ENCODE measurements at regions not wholly inside any gene's neighbourhood (a gene's known extent, or its start where the extent isn't known, plus 50 kb on each side); places are given as distances from the start of the nearest gene placed in this dataset.

- no peak for TF ChIP-seq CTCF (IDR thresholded peaks at IDR 0.05)
- DNase-seq (ENCODE audit: extremely low spot score, unreplicated experiment), result no peak
- Mint-ChIP-seq H3K27me3 (ENCODE audit: unreplicated experiment) (peaks cover 16% of the 10 kb centered on the region), H3K36me3 (ENCODE audit: unreplicated experiment) (no peaks in the 10 kb centered on the region), H3K4me3 (ENCODE audit: unreplicated experiment) (no peak overlapping the region), H3K9me3 (ENCODE audit: unreplicated experiment) (no peaks in the 10 kb centered on the region), H3K27ac (ENCODE audit: unreplicated experiment) (no peak overlapping the region), H3K4me1 (ENCODE audit: unreplicated experiment) (peaks cover 14% of the 10 kb centered on the region)
Measured at GRCh38 chr12:58169826-58170225, 228.5 kb downstream of the ATP23 start.

- Mint-ChIP-seq H3K4me3 (ENCODE audit: unreplicated experiment) (no peak overlapping the region), H3K4me1 (ENCODE audit: unreplicated experiment) (peaks cover 14% of the 10 kb centered on the region), H3K27ac (ENCODE audit: unreplicated experiment) (peak overlapping the region; percentile 16), H3K27me3 (ENCODE audit: unreplicated experiment) (peaks cover 8% of the 10 kb centered on the region), H3K9me3 (ENCODE audit: unreplicated experiment) (peaks cover 4% of the 10 kb centered on the region), H3K36me3 (ENCODE audit: unreplicated experiment) (no peaks in the 10 kb centered on the region)
- TF ChIP-seq CTCF (IDR thresholded peaks at IDR 0.05), result no peak
- DNase-seq (ENCODE audit: extremely low spot score, unreplicated experiment), result no peak
Measured at GRCh38 chr12:58171914-58172313, 230.5 kb downstream of the ATP23 start.

- H3K27ac Mint-ChIP-seq (ENCODE audit: unreplicated experiment), result no peak overlapping the region
- H3K9me3 Mint-ChIP-seq (ENCODE audit: unreplicated experiment), result peaks cover 5% of the 10 kb centered on the region
- peaks cover 14% of the 10 kb centered on the region for H3K4me1 Mint-ChIP-seq (ENCODE audit: unreplicated experiment)
- DNase-seq (ENCODE audit: extremely low spot score, unreplicated experiment), result no peak
- TF ChIP-seq CTCF (IDR thresholded peaks at IDR 0.05), result no peak
- H3K27me3 Mint-ChIP-seq (ENCODE audit: unreplicated experiment), result peaks cover 15% of the 10 kb centered on the region
- no peak overlapping the region for H3K4me3 Mint-ChIP-seq (ENCODE audit: unreplicated experiment)
- no peaks in the 10 kb centered on the region for H3K36me3 Mint-ChIP-seq (ENCODE audit: unreplicated experiment)
Measured at GRCh38 chr12:58172433-58173073, 231.2 kb downstream of the ATP23 start.

GRCh38 chr12:58174316-58174715 is 232.9 kb downstream of the ATP23 start:
- peaks cover 14% of the 10 kb centered on the region for H3K4me1 Mint-ChIP-seq (ENCODE audit: unreplicated experiment)
- H3K36me3 Mint-ChIP-seq (ENCODE audit: unreplicated experiment), result no peaks in the 10 kb centered on the region

More at GRCh38 chr12:58174316-58174715, 232.9 kb downstream of the ATP23 start:
- no peak overlapping the region for H3K4me3 Mint-ChIP-seq (ENCODE audit: unreplicated experiment)
- peaks cover 5% of the 10 kb centered on the region for H3K9me3 Mint-ChIP-seq (ENCODE audit: unreplicated experiment)
- no peak for TF ChIP-seq CTCF (IDR thresholded peaks at IDR 0.05)
- DNase-seq (ENCODE audit: extremely low spot score, unreplicated experiment), result no peak
- H3K27me3 Mint-ChIP-seq (ENCODE audit: unreplicated experiment), result peaks cover 22% of the 10 kb centered on the region
- no peak overlapping the region for H3K27ac Mint-ChIP-seq (ENCODE audit: unreplicated experiment)

Data from osteocyte (in vitro differentiated cells).